HG02852 (cell line): ENCODE measurements at regions not wholly inside any gene's neighbourhood (a gene's known extent, or its start where the extent isn't known, plus 50 kb on each side); places are given as distances from the start of the nearest gene placed in this dataset.
A peak's percentile ranks its signal among the peaks of the same experiment; 100 is the strongest.
"Not testable (repeated sequence)": the region's sequence is repeated elsewhere in the genome, so short reads cannot be mapped to it uniquely, and the experiment has no call there.

Experiments used
- ATAC-seq: cut with Tn5 transposase; IDR thresholded peaks from one replicate; pipeline ENCODE4 v1.9.1; 2021; ENCODE audit warnings: mild to moderate bottlenecking, moderate library complexity; ENCODE audit not compliant: unreplicated experiment

GRCh38 chr14:38973083-38973700 lies 129.8 kb downstream of the SEC23A start:
- no peak for ATAC-seq

GRCh38 chr14:38972511-38972910 lies 130.5 kb downstream of the SEC23A start:
- no peak for ATAC-seq

- no peak for ATAC-seq
These were observed 131.6 kb downstream of the SEC23A start for GRCh38 chr14:38971258-38971921.

GRCh38 chr14:38964630-38965029 lies 138.4 kb downstream of the SEC23A start:
- no peak for ATAC-seq

- ATAC-seq: no peak
These were observed 142.0 kb downstream of the SEC23A start for GRCh38 chr14:38960946-38961531.

- no peak for ATAC-seq
These were observed 144.0 kb downstream of the SEC23A start for GRCh38 chr14:38959021-38959420.

GRCh38 chr14:38958589-38958988 lies 144.4 kb downstream of the SEC23A start:
- ATAC-seq: no peak

GRCh38 chr14:38951451-38951850 lies 151.6 kb downstream of the SEC23A start:
- no peak for ATAC-seq

GRCh38 chr14:38950676-38951075 lies 152.4 kb downstream of the SEC23A start:
- ATAC-seq: no peak

- ATAC-seq: no peak
These were observed 154.5 kb downstream of the SEC23A start for GRCh38 chr14:38948576-38948975.

- ATAC-seq: no peak
These were observed 154.9 kb downstream of the SEC23A start for GRCh38 chr14:38948171-38948570.

GRCh38 chr14:38947343-38947742 lies 155.7 kb downstream of the SEC23A start:
- ATAC-seq: no peak

GRCh38 chr14:38944691-38945090 lies 158.3 kb downstream of the SEC23A start:
- ATAC-seq: no peak

- no peak for ATAC-seq
These were observed 161.5 kb downstream of the SEC23A start for GRCh38 chr14:38941488-38941887.

GRCh38 chr14:38932653-38933000 lies 170.4 kb downstream of the SEC23A start:
- ATAC-seq: not testable (repeated sequence)

GRCh38 chr14:38931969-38932652 lies 170.9 kb downstream of the SEC23A start:
- no peak for ATAC-seq

- no peak for ATAC-seq
These were observed 172.1 kb downstream of the SEC23A start for GRCh38 chr14:38930898-38931297.

- ATAC-seq: no peak
These were observed 173.0 kb downstream of the SEC23A start for GRCh38 chr14:38930022-38930421.

- no peak for ATAC-seq
These were observed 173.6 kb downstream of the SEC23A start for GRCh38 chr14:38929416-38929815.

GRCh38 chr14:38921893-38922292 lies 181.1 kb downstream of the SEC23A start:
- ATAC-seq: not testable (repeated sequence)

- ATAC-seq: no peak
These were observed 187.9 kb downstream of the SEC23A start for GRCh38 chr14:38915125-38915524.

GRCh38 chr14:38910092-38910491 lies 192.9 kb downstream of the SEC23A start:
- ATAC-seq: peak; percentile 81
